Activated naive CD8-positive, alpha-beta T cell treated with anti-CD3 and anti-CD28 coated beads, Interleukin-2, amount 10 ng/mL, durations not matched to agents 7 days and 5 days (primary cell): ENCODE measurements at regions not wholly inside any gene's neighbourhood (a gene's known extent, or its start where the extent isn't known, plus 50 kb on each side); places are given as distances from the start of the nearest gene placed in this dataset.
"Not testable (repeated sequence)": the region's sequence is repeated elsewhere in the genome, so short reads cannot be mapped to it uniquely, and the experiment has no call there.

Experiments used
- ATAC-seq: fragments of 150-1000 bp; cut with Tn5 transposase; one replicate; pipeline ENCODE4 v1.10.0; 2021; ENCODE audit warnings: low read depth, moderate library complexity
- POLR2A ChIA-PET: fragments of 350-600 bp; sonication (Branson Sonifier 250); formaldehyde crosslinking; loops from one replicate; lab custom pipeline; 2021; ENCODE audit warnings: antibody characterized with exemption; lab: Charles Lee
- DNase-seq: peaks from one replicate; pipeline ENCODE4 v3.0.0; 2021
- H3K27ac Mint-ChIP-seq: one replicate; pipeline ENCODE4 v1.8.0; 2022; ENCODE audit warnings: mild to moderate bottlenecking, mixed read lengths
- H3K27me3 Mint-ChIP-seq: one replicate; pipeline ENCODE4 v1.8.0; 2022; ENCODE audit warnings: mild to moderate bottlenecking, moderate library complexity, mixed read lengths
- H3K36me3 Mint-ChIP-seq: one replicate; pipeline ENCODE4 v1.8.0; 2021; ENCODE audit warnings: mild to moderate bottlenecking, mixed read lengths
- H3K4me1 Mint-ChIP-seq: one replicate; pipeline ENCODE4 v1.8.0; 2021; ENCODE audit warnings: mixed read lengths
- H3K4me3 Mint-ChIP-seq: one replicate; pipeline ENCODE4 v1.8.0; 2022; ENCODE audit warnings: mild to moderate bottlenecking, moderate library complexity, mixed read lengths
- H3K9me3 Mint-ChIP-seq: one replicate; pipeline ENCODE4 v1.8.0; 2021; ENCODE audit warnings: mixed read lengths

- H3K4me3 Mint-ChIP-seq, POLR2A ChIA-PET: not testable (repeated sequence)
These were observed 111.5 kb upstream of the IKBKE start for GRCh38 chr1:206358771-206359170.

GRCh38 chr1:206359377-206359776, 110.9 kb upstream of the IKBKE start:
- H3K27me3 Mint-ChIP-seq, ATAC-seq, DNase-seq, H3K27ac Mint-ChIP-seq, POLR2A ChIA-PET, H3K9me3 Mint-ChIP-seq, H3K4me3 Mint-ChIP-seq, H3K36me3 Mint-ChIP-seq: not testable (repeated sequence)
- peaks cover 19% of the 10 kb centered on the region for H3K4me1 Mint-ChIP-seq

More at GRCh38 chr1:206358771-206359170, 111.5 kb upstream of the IKBKE start:
- DNase-seq, H3K27me3 Mint-ChIP-seq, H3K9me3 Mint-ChIP-seq, ATAC-seq, H3K36me3 Mint-ChIP-seq, H3K27ac Mint-ChIP-seq: not testable (repeated sequence)
- peaks cover 18% of the 10 kb centered on the region for H3K4me1 Mint-ChIP-seq

- DNase-seq, H3K9me3 Mint-ChIP-seq, POLR2A ChIA-PET, H3K27me3 Mint-ChIP-seq, H3K27ac Mint-ChIP-seq, H3K4me3 Mint-ChIP-seq, H3K36me3 Mint-ChIP-seq: not testable (repeated sequence)
- peaks cover 15% of the 10 kb centered on the region for H3K4me1 Mint-ChIP-seq
- ATAC-seq = peak; percentile 62
These were observed 108.2 kb upstream of the IKBKE start for GRCh38 chr1:206361978-206362543.

GRCh38 chr1:206362994-206363393, 107.3 kb upstream of the IKBKE start:
- H3K27ac Mint-ChIP-seq = peak overlapping the region; percentile 70
- H3K4me1 Mint-ChIP-seq = peaks cover 12% of the 10 kb centered on the region
- H3K36me3 Mint-ChIP-seq, H3K9me3 Mint-ChIP-seq, POLR2A ChIA-PET, H3K27me3 Mint-ChIP-seq, H3K4me3 Mint-ChIP-seq, DNase-seq: not testable (repeated sequence)
- ATAC-seq = peak; percentile 65

- not testable (repeated sequence) for H3K27me3 Mint-ChIP-seq
These were observed 105.0 kb upstream of the IKBKE start for GRCh38 chr1:206365271-206365670.

GRCh38 chr1:206366131-206366530, 104.1 kb upstream of the IKBKE start:
- POLR2A ChIA-PET, H3K27ac Mint-ChIP-seq, H3K9me3 Mint-ChIP-seq, H3K27me3 Mint-ChIP-seq, H3K4me3 Mint-ChIP-seq, ATAC-seq, H3K36me3 Mint-ChIP-seq, H3K4me1 Mint-ChIP-seq, DNase-seq: not testable (repeated sequence)

More at GRCh38 chr1:206365271-206365670, 105.0 kb upstream of the IKBKE start:
- H3K4me1 Mint-ChIP-seq, H3K36me3 Mint-ChIP-seq, H3K4me3 Mint-ChIP-seq, H3K9me3 Mint-ChIP-seq, POLR2A ChIA-PET, H3K27ac Mint-ChIP-seq, ATAC-seq, DNase-seq: not testable (repeated sequence)

GRCh38 chr1:206366772-206367171, 103.5 kb upstream of the IKBKE start:
- H3K36me3 Mint-ChIP-seq, H3K27ac Mint-ChIP-seq, H3K9me3 Mint-ChIP-seq, ATAC-seq, H3K4me1 Mint-ChIP-seq, H3K4me3 Mint-ChIP-seq, DNase-seq, POLR2A ChIA-PET, H3K27me3 Mint-ChIP-seq: not testable (repeated sequence)

- POLR2A ChIA-PET, H3K4me1 Mint-ChIP-seq, DNase-seq, H3K36me3 Mint-ChIP-seq, H3K4me3 Mint-ChIP-seq, H3K27ac Mint-ChIP-seq, H3K27me3 Mint-ChIP-seq, H3K9me3 Mint-ChIP-seq: not testable (repeated sequence)
- peak; percentile 63 for ATAC-seq
These were observed 102.2 kb upstream of the IKBKE start for GRCh38 chr1:206367955-206368622.

GRCh38 chr1:206374725-206375124, 95.6 kb upstream of the IKBKE start:
- H3K4me3 Mint-ChIP-seq, ATAC-seq, H3K9me3 Mint-ChIP-seq, DNase-seq, H3K4me1 Mint-ChIP-seq, H3K27ac Mint-ChIP-seq, H3K27me3 Mint-ChIP-seq, POLR2A ChIA-PET: not testable (repeated sequence)
- H3K36me3 Mint-ChIP-seq = peaks cover 12% of the 10 kb centered on the region

- DNase-seq, ATAC-seq, H3K4me1 Mint-ChIP-seq, POLR2A ChIA-PET, H3K9me3 Mint-ChIP-seq, H3K4me3 Mint-ChIP-seq, H3K27me3 Mint-ChIP-seq, H3K27ac Mint-ChIP-seq: not testable (repeated sequence)
- H3K36me3 Mint-ChIP-seq = peaks cover 12% of the 10 kb centered on the region
These were observed 94.7 kb upstream of the IKBKE start for GRCh38 chr1:206375552-206375951.

GRCh38 chr1:206378506-206378905, 91.8 kb upstream of the IKBKE start:
- ATAC-seq, H3K9me3 Mint-ChIP-seq, H3K27me3 Mint-ChIP-seq, H3K4me1 Mint-ChIP-seq, H3K36me3 Mint-ChIP-seq, H3K4me3 Mint-ChIP-seq, POLR2A ChIA-PET, DNase-seq, H3K27ac Mint-ChIP-seq: not testable (repeated sequence)

GRCh38 chr1:206379245-206379644, 91.0 kb upstream of the IKBKE start:
- ATAC-seq, H3K9me3 Mint-ChIP-seq, POLR2A ChIA-PET, H3K4me1 Mint-ChIP-seq, H3K36me3 Mint-ChIP-seq, H3K27me3 Mint-ChIP-seq, H3K27ac Mint-ChIP-seq, H3K4me3 Mint-ChIP-seq, DNase-seq: not testable (repeated sequence)

GRCh38 chr1:206380163-206380790, 90.0 kb upstream of the IKBKE start:
- POLR2A ChIA-PET, H3K27me3 Mint-ChIP-seq, DNase-seq, H3K9me3 Mint-ChIP-seq, H3K4me3 Mint-ChIP-seq, H3K4me1 Mint-ChIP-seq, H3K36me3 Mint-ChIP-seq: not testable (repeated sequence)
- H3K27ac Mint-ChIP-seq = peak overlapping the region; percentile 54
- ATAC-seq = peak; percentile 33
